Kidney (tissue), 13 donors: ENCODE measurements at regions not wholly inside any gene's neighbourhood (a gene's known extent, or its start where the extent isn't known, plus 50 kb on each side); places are given as distances from the start of the nearest gene placed in this dataset.

ENCODE experiments used
- DNase-seq, 5 donors: peaks; one replicate each; pipeline ENCODE4 v3.0.0-alpha.2; 2013 to 2020
- FAIRE-seq: peaks from 2 replicates; lab custom pipeline; 2012; peaks lifted over from hg19 to GRCh38; lab: Jason Lieb, UNC
- H3K27ac ChIP-seq, 2 donors: one replicate each; pipeline ENCODE4 v1.7.0; 2013; ENCODE audit warnings: low read depth in 2 of 2, low read length in 2 of 2, inconsistent platforms in 1 of 2
- H3K27me3 ChIP-seq: one replicate; pipeline ENCODE4 v1.7.1; 2013; ENCODE audit warnings: low read length, inconsistent platforms; ENCODE audit not compliant: control insufficient read depth, insufficient read depth
- H3K36me3 ChIP-seq, 3 donors: one replicate each; pipeline versions ENCODE4 v1.7.0 to v1.7.1; 2013; ENCODE audit warnings: low read length in 3 of 3, control low read depth in 1 of 3, inconsistent platforms in 1 of 3; ENCODE audit not compliant: insufficient read depth in 3 of 3, control insufficient read depth in 2 of 3
- H3K4me1 ChIP-seq, 3 donors: one replicate each; pipeline versions ENCODE4 v1.7.0 to v1.7.1; 2013; ENCODE audit warnings: low read length in 3 of 3, inconsistent platforms in 1 of 3, low read depth in 1 of 3; ENCODE audit not compliant: control insufficient read depth in 2 of 3, insufficient read depth in 2 of 3
- H3K4me3 ChIP-seq, 3 donors: one replicate each; pipeline versions ENCODE4 v1.7.0 to v1.8.1; 2013; ENCODE audit warnings: low read length in 3 of 3, control low read depth in 1 of 3, inconsistent platforms in 1 of 3
- H3K9ac ChIP-seq, 3 donors: one replicate each; pipeline versions ENCODE4 v1.7.0 to v1.7.1; 2013; ENCODE audit warnings: low read length in 3 of 3, control low read depth in 1 of 3, inconsistent platforms in 1 of 3
- H3K9me3 ChIP-seq, 3 donors: one replicate each; pipeline versions ENCODE4 v1.7.0 to v1.7.1; 2013; ENCODE audit warnings: low read length in 3 of 3, control low read depth in 1 of 3, inconsistent platforms in 1 of 3; ENCODE audit not compliant: control insufficient read depth in 2 of 3, insufficient read depth in 1 of 3
- intact Hi-C: fragments of 100-400 bp; cut with DNase I; formaldehyde crosslinking; loops from one replicate; pipeline ENCODE4 v1.11.1; 2022
- TF ChIP-seq, protein P1 (sequence below): IDR thresholded peaks from 3 replicates; pipeline ENCODE4 v1.5.1; 2012; ENCODE audit warnings: mild to moderate bottlenecking, moderate library complexity, borderline replicate concordance; ENCODE audit not compliant: insufficient read depth; ENCODE audit errors: extremely low read depth
- donor health status: control.
- donor health status: control.
- donor health status: control.
- donor health status: control.
- donor health status: control.
- donor health status: DM: yes; HTN: yes; CAD: no.
- donor health status: Normal renal cell carcinoma (clear cell type).

DNA sequence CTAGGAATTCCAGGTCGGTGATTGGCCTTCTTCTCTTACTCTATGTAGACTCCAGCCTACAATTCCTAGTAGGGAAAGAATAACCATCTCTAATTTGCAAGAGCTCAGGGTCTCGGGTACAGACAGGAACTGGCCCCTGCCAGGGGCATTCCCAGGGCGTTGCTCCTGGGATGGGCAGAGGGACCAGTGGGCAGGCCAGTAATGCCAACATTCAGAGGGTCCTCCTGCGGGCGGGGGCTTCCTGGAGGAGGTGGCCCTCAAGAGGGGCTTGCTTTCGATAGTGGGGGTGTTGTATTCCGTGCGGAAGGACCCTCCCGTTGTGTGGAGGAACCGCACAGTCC lies 94.3 kb upstream of the PRNP start:
- H3K4me1 ChIP-seq: peaks cover 0 to 6% (median 3%) of the 10 kb centered on the region in 3 donors
- peak overlapping the region in 1 of 3 donors; percentile 42 for H3K4me3 ChIP-seq
- H3K27me3 ChIP-seq: no peaks in the 10 kb centered on the region
- TF ChIP-seq, protein P1, sequence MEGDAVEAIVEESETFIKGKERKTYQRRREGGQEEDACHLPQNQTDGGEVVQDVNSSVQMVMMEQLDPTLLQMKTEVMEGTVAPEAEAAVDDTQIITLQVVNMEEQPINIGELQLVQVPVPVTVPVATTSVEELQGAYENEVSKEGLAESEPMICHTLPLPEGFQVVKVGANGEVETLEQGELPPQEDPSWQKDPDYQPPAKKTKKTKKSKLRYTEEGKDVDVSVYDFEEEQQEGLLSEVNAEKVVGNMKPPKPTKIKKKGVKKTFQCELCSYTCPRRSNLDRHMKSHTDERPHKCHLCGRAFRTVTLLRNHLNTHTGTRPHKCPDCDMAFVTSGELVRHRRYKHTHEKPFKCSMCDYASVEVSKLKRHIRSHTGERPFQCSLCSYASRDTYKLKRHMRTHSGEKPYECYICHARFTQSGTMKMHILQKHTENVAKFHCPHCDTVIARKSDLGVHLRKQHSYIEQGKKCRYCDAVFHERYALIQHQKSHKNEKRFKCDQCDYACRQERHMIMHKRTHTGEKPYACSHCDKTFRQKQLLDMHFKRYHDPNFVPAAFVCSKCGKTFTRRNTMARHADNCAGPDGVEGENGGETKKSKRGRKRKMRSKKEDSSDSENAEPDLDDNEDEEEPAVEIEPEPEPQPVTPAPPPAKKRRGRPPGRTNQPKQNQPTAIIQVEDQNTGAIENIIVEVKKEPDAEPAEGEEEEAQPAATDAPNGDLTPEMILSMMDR: no peak
- FAIRE-seq: no peak
- no peaks in the 10 kb centered on the region for H3K9me3 ChIP-seq
- no peak for DNase-seq
- no peak overlapping the region for H3K9ac ChIP-seq
- intact Hi-C loops: no loop called here
- H3K27ac ChIP-seq: no peak overlapping the region
- no peaks in the 10 kb centered on the region for H3K36me3 ChIP-seq

DNA sequence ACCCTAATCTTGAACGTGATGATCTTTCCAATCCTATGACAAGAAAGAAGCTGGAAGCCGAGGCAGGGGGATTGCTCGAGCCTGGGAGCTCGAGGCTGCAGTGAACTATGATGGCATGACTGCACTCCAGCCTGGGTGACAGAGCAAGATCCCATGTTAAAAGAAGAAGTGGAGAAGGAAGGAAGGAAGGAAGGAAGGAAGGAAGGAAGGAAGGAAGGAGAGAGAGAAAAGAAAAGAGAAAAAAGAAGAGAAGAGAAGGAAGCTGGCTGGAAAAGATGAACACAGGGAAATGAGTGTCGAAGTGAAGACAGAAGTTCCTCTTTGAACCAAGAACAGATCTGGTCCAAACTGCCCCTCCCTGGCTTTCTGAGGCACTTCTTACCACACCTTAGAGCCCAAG lies 100.5 kb upstream of the PRNP start:
- H3K9me3 ChIP-seq: no peaks in the 10 kb centered on the region
- TF ChIP-seq, protein P1: no peak
- no peaks in the 10 kb centered on the region for H3K4me1 ChIP-seq
- intact Hi-C loops: no loop called here
- H3K27ac ChIP-seq: no peak overlapping the region
- no peak overlapping the region for H3K9ac ChIP-seq
- H3K4me3 ChIP-seq: no peak overlapping the region
- H3K36me3 ChIP-seq: no peaks in the 10 kb centered on the region
- no peaks in the 10 kb centered on the region for H3K27me3 ChIP-seq
- no peak for DNase-seq
- FAIRE-seq: no peak

DNA sequence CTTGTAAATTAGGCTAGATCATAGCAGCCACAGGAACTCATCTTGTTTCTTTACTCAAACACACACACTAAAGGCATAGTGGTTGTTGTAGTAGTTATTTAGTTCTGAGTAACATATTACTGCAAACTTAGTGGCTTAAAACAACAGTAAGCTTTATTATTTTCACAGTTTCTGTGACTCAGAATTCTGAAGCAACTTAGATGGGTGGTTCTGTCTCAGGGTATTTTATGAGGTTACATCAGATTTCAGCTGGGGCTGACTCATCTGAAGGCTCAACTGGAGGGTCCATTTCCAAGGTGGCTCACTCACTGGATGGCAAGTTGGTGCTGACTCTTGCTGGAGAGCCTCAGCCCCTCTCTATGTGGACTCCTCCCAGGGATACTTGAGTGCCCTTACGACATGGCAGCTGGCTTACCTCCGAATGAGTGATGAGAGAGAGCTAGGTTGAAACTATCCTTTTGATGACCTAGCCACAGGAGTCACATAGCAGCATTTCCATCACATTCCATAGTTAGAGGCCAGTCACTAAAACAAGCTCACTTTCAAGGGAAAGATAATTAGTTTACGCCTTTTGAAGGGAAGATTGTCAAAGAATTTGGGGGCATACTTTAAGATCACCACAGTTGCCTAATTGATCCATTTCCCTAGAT lies 101.0 kb upstream of the PRNP start:
- Histone ChIP-seq H3K9ac (no peak overlapping the region), H3K36me3 (no peaks in the 10 kb centered on the region), H3K9me3 (no peaks in the 10 kb centered on the region), H3K27me3 (no peaks in the 10 kb centered on the region), H3K27ac (no peak overlapping the region), H3K4me1 (no peaks in the 10 kb centered on the region), H3K4me3 (no peak overlapping the region)
- intact Hi-C loops: no loop called here
- FAIRE-seq (no peak), DNase-seq (no peak)
- TF ChIP-seq, protein P1: no peak

DNA sequence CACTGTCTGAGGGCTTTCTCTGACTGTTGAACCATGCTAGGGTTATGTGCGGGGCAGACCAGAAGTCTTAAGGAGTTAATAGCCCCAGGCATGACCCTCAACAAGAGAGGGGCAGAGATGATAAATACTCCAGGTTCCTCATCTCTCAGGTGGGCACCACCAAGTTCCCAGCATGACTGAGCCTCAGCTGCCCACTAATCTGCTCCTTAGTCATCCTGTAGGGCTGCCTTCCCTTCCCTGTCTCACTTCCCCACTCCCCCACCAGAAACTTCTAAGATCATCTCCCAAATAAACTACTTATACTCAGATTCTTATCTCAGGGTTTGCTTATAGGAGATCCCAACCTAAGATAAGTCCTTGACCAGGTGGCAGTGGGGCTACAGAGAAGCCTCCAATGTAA lies 101.7 kb upstream of the PRNP start:
- no peaks in the 10 kb centered on the region for H3K36me3 ChIP-seq
- H3K27me3 ChIP-seq: no peaks in the 10 kb centered on the region
- no peak overlapping the region for H3K27ac ChIP-seq
- no peak overlapping the region for H3K9ac ChIP-seq
- FAIRE-seq: no peak
- H3K9me3 ChIP-seq: no peaks in the 10 kb centered on the region
- TF ChIP-seq, protein P1: no peak
- DNase-seq: no peak
- no peaks in the 10 kb centered on the region for H3K4me1 ChIP-seq
- no peak overlapping the region for H3K4me3 ChIP-seq
- intact Hi-C loops: no loop called here
